PC-3 (cell line): ENCODE measurements at regions not wholly inside any gene's neighbourhood (a gene's known extent, or its start where the extent isn't known, plus 50 kb on each side); places are given as distances from the start of the nearest gene placed in this dataset.

ENCODE experiments used
- ATAC-seq: fragments of 200-7000 bp; cut with Tn5 transposase; 2 replicates; pipeline ENCODE4 v1.9.1; 2020; ENCODE audit warnings: mild to moderate bottlenecking, moderate library complexity
- BruUV-seq: library from RNA; stranded (reverse); fragments of 400-500 nt; replicated peaks from 2 replicates; lab custom pipeline; 2021; lab: Mats Ljungman, UMichigan
- CTCF ChIA-PET: fragments of 300-600 bp; sonication (Branson Sonifier 250); formaldehyde crosslinking; loops from one replicate; lab custom pipeline; 2022; ENCODE audit warnings: antibody characterized with exemption; lab: Charles Lee
- POLR2A ChIA-PET: fragments of 300-600 bp; sonication (Branson Sonifier 250); formaldehyde crosslinking; loops from one replicate; lab custom pipeline; 2022; ENCODE audit warnings: antibody characterized with exemption; ENCODE audit not compliant: unreplicated experiment; lab: Charles Lee
- DNase-seq: peaks from one replicate; pipeline ENCODE4 v3.0.0-alpha.2; 2015
- H2AFZ ChIP-seq: fragments of 300-600 bp; sonication (generic); 2 replicates; pipeline ENCODE4 v1.6.0; 2016; ENCODE audit warnings: antibody characterized with exemption, low read length
- H3F3A ChIP-seq: fragments of 300-600 bp; sonication (generic); one replicate; pipeline ENCODE4 v1.6.0; 2017; ENCODE audit warnings: antibody characterized with exemption, low read length, control low read depth, mild to moderate bottlenecking; ENCODE audit not compliant: unreplicated experiment
- H3K27ac ChIP-seq: fragments of 300-600 bp; sonication (generic); 2 replicates; pipeline ENCODE4 v1.5.1; 2016; ENCODE audit warnings: mild to moderate bottlenecking, low read length
- H3K27me3 ChIP-seq: fragments of 300-600 bp; sonication (generic); 2 replicates; pipeline ENCODE4 v1.6.1; 2016; ENCODE audit warnings: low read length, mixed read lengths
- H3K36me3 ChIP-seq: fragments of 300-600 bp; sonication (generic); 2 replicates; pipeline ENCODE4 v1.6.1; 2016; ENCODE audit warnings: low read depth, mixed run types, low read length, mixed read lengths
- H3K4me1 ChIP-seq: fragments of 300-600 bp; sonication (generic); 2 replicates; pipeline ENCODE4 v1.5.1; 2016; ENCODE audit warnings: low read length; ENCODE audit not compliant: insufficient read depth
- H3K4me2 ChIP-seq: fragments of 300-600 bp; sonication (generic); 2 replicates; pipeline ENCODE4 v1.6.0; 2016; ENCODE audit warnings: low read length
- H3K4me3 ChIP-seq: fragments of 300-600 bp; sonication (generic); 2 replicates; pipeline ENCODE4 v1.5.1; 2016; ENCODE audit warnings: mild to moderate bottlenecking, low read length, mixed read lengths
- H3K79me2 ChIP-seq: fragments of 300-600 bp; sonication (generic); 2 replicates; pipeline ENCODE4 v1.6.1; 2017; ENCODE audit warnings: low read length, mixed read lengths
- H3K9ac ChIP-seq: fragments of 300-600 bp; sonication (generic); 2 replicates; pipeline ENCODE4 v1.6.0; 2016; ENCODE audit warnings: mild to moderate bottlenecking, low read length
- H3K9me2 ChIP-seq: fragments of 300-600 bp; sonication (generic); replicated peaks from 2 replicates; pipeline ENCODE4 v1.6.1; 2016; ENCODE audit warnings: mixed run types, low read length, mixed read lengths
- H3K9me3 ChIP-seq: fragments of 300-600 bp; sonication (generic); 2 replicates; pipeline ENCODE4 v1.6.1; 2016; ENCODE audit warnings: low read length, mixed read lengths
- H4K20me1 ChIP-seq: fragments of 300-600 bp; sonication (generic); 2 replicates; pipeline ENCODE4 v1.6.1; 2016; ENCODE audit warnings: low read length, mixed read lengths
- EZH2 ChIP-seq: fragments of 300-600 bp; sonication (generic); IDR thresholded peaks from one replicate; pipeline ENCODE4 v1.6.1; 2017; ENCODE audit warnings: antibody characterized with exemption, mild to moderate bottlenecking, low read length; ENCODE audit not compliant: unreplicated experiment
- EZH2phosphoT487 ChIP-seq: fragments of 300-600 bp; sonication (generic); IDR thresholded peaks from 2 replicates; pipeline ENCODE4 v1.6.1; 2018; ENCODE audit warnings: mild to moderate bottlenecking, antibody characterized with exemption, low read length, borderline replicate concordance
- intact Hi-C: fragments of 100-400 bp; cut with micrococcal nuclease; formaldehyde crosslinking; loops from 2 replicates; pipeline ENCODE4 v1.9.0; 2023
- TF ChIP-seq, protein P1 (sequence below): fragments of 300-600 bp; sonication (generic); conservative IDR thresholded peaks from 2 replicates; pipeline ENCODE4 v1.5.1; 2017; ENCODE audit warnings: antibody characterized with exemption, low read depth, mild to moderate bottlenecking, low read length

DNA sequence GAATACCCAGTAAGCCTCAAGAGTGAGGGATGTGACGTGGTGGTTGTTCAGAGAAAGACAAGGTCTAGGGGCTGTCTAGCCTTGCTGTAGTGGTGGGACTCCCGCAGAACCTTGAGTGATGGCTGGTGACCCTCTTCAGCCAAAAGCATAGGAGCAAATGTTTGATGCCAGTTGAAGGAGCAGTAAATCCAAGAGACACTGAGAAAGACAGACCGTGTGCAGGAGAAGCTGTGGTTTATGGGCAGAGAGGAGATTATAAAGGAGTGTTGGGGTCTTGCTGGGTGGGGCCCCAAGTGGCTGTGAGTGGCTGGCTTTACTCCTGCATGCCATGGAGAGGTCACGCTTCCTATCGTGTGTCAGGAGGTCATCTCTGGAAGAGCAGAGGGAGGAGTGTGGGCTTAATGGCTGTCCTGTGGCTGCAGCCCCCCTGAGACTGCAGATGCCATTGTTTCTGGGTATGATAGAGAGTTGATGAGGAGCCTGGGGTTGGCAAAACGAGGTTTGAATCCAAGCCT is 152.0 kb upstream of the CCND2 start:
- no peak overlapping the region for H3K4me3 ChIP-seq

DNA sequence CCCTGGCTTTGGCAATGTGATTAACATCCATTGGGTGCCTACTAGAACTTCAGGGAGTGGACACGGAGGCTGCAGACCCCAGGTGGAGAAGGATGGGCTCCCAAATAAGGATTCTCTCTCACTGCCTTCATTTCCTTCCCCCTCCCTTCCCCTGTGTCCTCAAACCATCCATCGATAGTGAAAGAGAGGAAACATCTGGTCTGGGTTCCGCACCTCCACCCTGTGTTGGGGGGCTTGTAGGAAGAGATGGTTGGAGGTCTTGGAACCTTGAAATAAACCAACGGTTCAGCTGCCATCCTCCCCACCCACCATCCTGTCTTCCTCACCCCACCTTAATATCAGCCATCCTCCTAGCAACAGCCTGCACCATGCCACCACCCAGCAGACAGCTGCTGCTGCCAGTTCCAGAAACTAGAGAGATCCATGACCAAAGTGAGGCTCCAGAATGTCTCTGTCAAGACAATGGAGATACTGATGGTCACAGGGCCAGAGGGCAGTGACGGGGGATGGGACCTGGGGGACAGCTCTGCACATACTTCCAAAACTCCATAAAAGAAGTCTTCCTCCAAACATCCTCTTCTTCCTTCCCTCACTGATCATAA is 153.1 kb upstream of the CCND2 start:
- no peak overlapping the region for H3K27ac ChIP-seq
- H3K9ac ChIP-seq, result no peak overlapping the region
- H4K20me1 ChIP-seq, result no peaks in the 10 kb centered on the region
- intact Hi-C loops, result no loop called here
- peaks cover 34% of the 10 kb centered on the region; the same call in 1 of the 2 replicates for H3K27me3 ChIP-seq
- TF ChIP-seq EZH2 (no peak), EZH2phosphoT487 (no peak)
- TF ChIP-seq, protein P1, sequence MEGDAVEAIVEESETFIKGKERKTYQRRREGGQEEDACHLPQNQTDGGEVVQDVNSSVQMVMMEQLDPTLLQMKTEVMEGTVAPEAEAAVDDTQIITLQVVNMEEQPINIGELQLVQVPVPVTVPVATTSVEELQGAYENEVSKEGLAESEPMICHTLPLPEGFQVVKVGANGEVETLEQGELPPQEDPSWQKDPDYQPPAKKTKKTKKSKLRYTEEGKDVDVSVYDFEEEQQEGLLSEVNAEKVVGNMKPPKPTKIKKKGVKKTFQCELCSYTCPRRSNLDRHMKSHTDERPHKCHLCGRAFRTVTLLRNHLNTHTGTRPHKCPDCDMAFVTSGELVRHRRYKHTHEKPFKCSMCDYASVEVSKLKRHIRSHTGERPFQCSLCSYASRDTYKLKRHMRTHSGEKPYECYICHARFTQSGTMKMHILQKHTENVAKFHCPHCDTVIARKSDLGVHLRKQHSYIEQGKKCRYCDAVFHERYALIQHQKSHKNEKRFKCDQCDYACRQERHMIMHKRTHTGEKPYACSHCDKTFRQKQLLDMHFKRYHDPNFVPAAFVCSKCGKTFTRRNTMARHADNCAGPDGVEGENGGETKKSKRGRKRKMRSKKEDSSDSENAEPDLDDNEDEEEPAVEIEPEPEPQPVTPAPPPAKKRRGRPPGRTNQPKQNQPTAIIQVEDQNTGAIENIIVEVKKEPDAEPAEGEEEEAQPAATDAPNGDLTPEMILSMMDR, result no peak
- H3K36me3 ChIP-seq, result no peaks in the 10 kb centered on the region
- no peak for DNase-seq
- H2AFZ ChIP-seq, result no peak overlapping the region
- no peaks in the 10 kb centered on the region for H3K4me1 ChIP-seq
- ChIA-PET CTCF (no interaction called here), POLR2A (no interaction called here)
- BruUV-seq, result no TSS peak
- no peak overlapping the region for H3K4me3 ChIP-seq
- ATAC-seq, result no peak
- H3K4me2 ChIP-seq, result no peak overlapping the region
- H3K9me3 ChIP-seq, result no peaks in the 10 kb centered on the region
- H3K9me2 ChIP-seq, result no peaks in the 10 kb centered on the region
- no peaks in the 10 kb centered on the region for H3K79me2 ChIP-seq
- H3F3A ChIP-seq, result no peaks in the 10 kb centered on the region

More for the DNA sequence above, 152.0 kb upstream of the CCND2 start:
- no peaks in the 10 kb centered on the region for H3K9me3 ChIP-seq
- no peaks in the 10 kb centered on the region for H3K36me3 ChIP-seq
- ATAC-seq, result no peak
- H3K27me3 ChIP-seq, result peaks cover 38% of the 10 kb centered on the region
- POLR2A ChIA-PET, result no interaction called here
- no peaks in the 10 kb centered on the region for H3K4me1 ChIP-seq
- H3K27ac ChIP-seq, result no peak overlapping the region
- no peak overlapping the region for H3K4me2 ChIP-seq
- intact Hi-C loops, result no loop called here
- TF ChIP-seq EZH2phosphoT487 (no peak), EZH2 (no peak)
- TF ChIP-seq, protein P1, result no peak
- H3K79me2 ChIP-seq, result no peaks in the 10 kb centered on the region
- BruUV-seq, result no TSS peak
- H4K20me1 ChIP-seq, result no peaks in the 10 kb centered on the region
- CTCF ChIA-PET, result no interaction called here
- no peaks in the 10 kb centered on the region for H3K9me2 ChIP-seq
- no peak overlapping the region for H2AFZ ChIP-seq
- H3F3A ChIP-seq, result no peaks in the 10 kb centered on the region
- H3K9ac ChIP-seq, result no peak overlapping the region
- no peak for DNase-seq

DNA sequence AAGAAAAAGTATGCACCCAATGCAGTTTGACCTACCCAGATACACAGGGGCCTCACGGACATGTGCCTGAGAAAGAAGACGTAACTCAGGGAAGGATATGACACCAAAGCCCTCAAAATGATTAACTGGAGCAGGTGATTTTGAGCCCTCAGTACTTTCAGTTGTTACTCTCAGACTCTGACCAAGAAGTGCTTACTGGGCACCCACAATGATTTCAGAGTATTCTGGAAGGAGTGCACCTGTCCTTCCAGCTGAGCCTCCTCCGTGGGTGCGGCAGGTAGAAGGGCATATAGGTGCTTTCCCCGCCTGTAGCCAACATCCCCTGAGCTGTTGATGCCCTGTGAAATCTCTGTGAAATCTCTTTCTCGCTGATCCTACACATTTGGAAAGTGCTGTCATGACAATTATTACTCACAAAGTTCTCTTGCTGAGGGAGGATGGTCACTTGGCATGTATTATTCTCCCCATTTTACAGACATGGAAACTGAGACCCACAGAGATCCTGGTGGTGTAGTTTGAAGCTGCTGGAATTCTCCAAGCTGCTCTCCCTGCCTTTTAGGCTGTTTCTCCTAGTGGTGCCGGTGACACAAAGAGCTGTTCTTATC is 154.3 kb upstream of the CCND2 start:
- Histone ChIP-seq H4K20me1 (no peaks in the 10 kb centered on the region), H3K27me3 (peaks cover 28% of the 10 kb centered on the region; the same call in 1 of the 2 replicates), H3K4me1 (no peaks in the 10 kb centered on the region), H3K9me3 (no peaks in the 10 kb centered on the region), H3K27ac (no peak overlapping the region), H2AFZ (no peak overlapping the region), H3K79me2 (no peaks in the 10 kb centered on the region), H3K4me2 (no peak overlapping the region), H3K36me3 (no peaks in the 10 kb centered on the region), H3K9ac (no peak overlapping the region), H3F3A (no peaks in the 10 kb centered on the region), H3K9me2 (no peaks in the 10 kb centered on the region), H3K4me3 (no peak overlapping the region)
- TF ChIP-seq, protein P1, result no peak
- TF ChIP-seq EZH2, result no peak
- no peak for TF ChIP-seq EZH2phosphoT487
- ChIA-PET POLR2A (no interaction called here), CTCF (no interaction called here)
- BruUV-seq, result no TSS peak
- DNase-seq, result no peak
- no peak for ATAC-seq
- intact Hi-C loops, result no loop called here
